Esophagus muscularis mucosa (tissue), 4 donors: ENCODE measurements at regions not wholly inside any gene's neighbourhood (a gene's known extent, or its start where the extent isn't known, plus 50 kb on each side); places are given as distances from the start of the nearest gene placed in this dataset.

Source experiments
- CTCF ChIP-seq, 3 experiments: fragments of 200-600 bp in 2 of 3; fragments of 450-650 bp in 1 of 3; sonication (generic) in 2 of 3; IDR thresholded peaks; one replicate each; pipeline ENCODE4 v1.5.1; 2017 to 2019; ENCODE audit warnings: antibody characterized with exemption in 3 of 3, mild to moderate bottlenecking in 2 of 3, moderate library complexity in 1 of 3
- EP300 ChIP-seq: sonication (generic); formaldehyde crosslinking; IDR thresholded peaks from one replicate; pipeline ENCODE4 v1.6.1; 2017; ENCODE audit warnings: antibody characterized with exemption
- POLR2A ChIP-seq: fragments of 450-650 bp; IDR thresholded peaks from one replicate; pipeline ENCODE4 v1.6.1; 2017; ENCODE audit warnings: antibody characterized with exemption, moderate library complexity, mild to moderate bottlenecking, low read depth
- POLR2AphosphoS5 ChIP-seq, 2 donors: sonication (generic); formaldehyde crosslinking; IDR thresholded peaks; one replicate each; pipeline ENCODE4 v1.6.1; 2017; ENCODE audit warnings: antibody characterized with exemption in 2 of 2

- no peak for TF ChIP-seq CTCF (IDR thresholded peaks at IDR 0.05)
- no peak for TF ChIP-seq POLR2A
- TF ChIP-seq POLR2AphosphoS5 (IDR thresholded peaks at IDR 0.05) = no peak
- TF ChIP-seq EP300 = no peak
Observed at GRCh38 chr14:94889520-94890312, 119.8 kb upstream of the GSC start.
